IMR-90 (cell line): ENCODE measurements at regions not wholly inside any gene's neighbourhood (a gene's known extent, or its start where the extent isn't known, plus 50 kb on each side); places are given as distances from the start of the nearest gene placed in this dataset.

Source experiments
- ATAC-seq: fragments of 200-7000 bp; cut with Tn5 transposase; 2 replicates; pipeline ENCODE4 v1.9.1; 2020; ENCODE audit warnings: low read depth, mild to moderate bottlenecking, moderate library complexity
- BruUV-seq: library from RNA; stranded (reverse); fragments of 400-500 nt; replicated peaks from 2 replicates; lab custom pipeline; 2021; lab: Mats Ljungman, UMichigan
- CTCF ChIA-PET: fragments of 300-600 bp; formaldehyde crosslinking; extraction: SDS; loops from one replicate; lab custom pipeline; 2021; ENCODE audit warnings: antibody characterized with exemption; lab: Yijun Ruan, JAX
- POLR2A ChIA-PET: fragments of 300-600 bp; sonication (Branson Sonifier 250); formaldehyde crosslinking; loops from one replicate; lab custom pipeline; 2022; ENCODE audit warnings: antibody characterized with exemption; ENCODE audit not compliant: unreplicated experiment; lab: Charles Lee
- DNase-seq: peaks from one replicate; pipeline ENCODE4 v3.0.0; 2013
- H2AFZ ChIP-seq: replicated peaks from 2 replicates; pipeline ENCODE3; 2013; ENCODE audit warnings: low read length, mild to moderate bottlenecking; ENCODE audit not compliant: poor library complexity
- H2AK5ac ChIP-seq: 2 replicates; pipeline ENCODE4 v1.6.1; 2013; ENCODE audit warnings: low read depth, low read length, inconsistent platforms
- H2AK9ac ChIP-seq: replicated peaks from 2 replicates; pipeline ENCODE3; 2013; ENCODE audit warnings: mild to moderate bottlenecking, low read depth, low read length, moderate library complexity; ENCODE audit not compliant: poor library complexity
- H2BK120ac ChIP-seq: 2 replicates; pipeline ENCODE4 v1.6.1; 2013; ENCODE audit warnings: low read depth, low read length, inconsistent platforms
- H2BK15ac ChIP-seq: 3 replicates; pipeline ENCODE4 v1.6.1; 2013; ENCODE audit warnings: low read depth, low read length, inconsistent platforms
- H2BK20ac ChIP-seq: 2 replicates; pipeline ENCODE4 v1.6.1; 2013; ENCODE audit warnings: low read depth, mild to moderate bottlenecking, inconsistent platforms, low read length, moderate library complexity
- H2BK5ac ChIP-seq: 2 replicates; pipeline ENCODE4 v1.6.1; 2013; ENCODE audit warnings: mild to moderate bottlenecking, low read depth, low read length, inconsistent platforms; ENCODE audit not compliant: poor library complexity, severe bottlenecking
- H3K14ac ChIP-seq: replicated peaks from 2 replicates; pipeline ENCODE4 v1.6.1; 2013; ENCODE audit warnings: low read depth, low read length, inconsistent platforms
- H3K18ac ChIP-seq: 2 replicates; pipeline ENCODE4 v1.6.1; 2013; ENCODE audit warnings: low read depth, low read length, control low read depth
- H3K23ac ChIP-seq: 2 replicates; pipeline ENCODE4 v1.6.1; 2013; ENCODE audit warnings: low read depth, low read length, inconsistent platforms
- H3K27ac ChIP-seq: 2 replicates; pipeline ENCODE4 v1.5.1; 2013; ENCODE audit warnings: mild to moderate bottlenecking, control low read depth, low read length; ENCODE audit not compliant: insufficient read depth
- H3K27me3 ChIP-seq: 2 replicates; pipeline ENCODE4 v1.6.1; 2013; ENCODE audit warnings: low read length; ENCODE audit not compliant: control insufficient read depth, insufficient read depth
- H3K36me3 ChIP-seq: 2 replicates; pipeline ENCODE4 v1.6.1; 2013; ENCODE audit warnings: low read length, mixed read lengths; ENCODE audit not compliant: control insufficient read depth, insufficient read depth
- H3K4ac ChIP-seq: 2 replicates; pipeline ENCODE4 v1.6.1; 2013; ENCODE audit warnings: low read depth, low read length, inconsistent platforms
- H3K4me1 ChIP-seq: 2 replicates; pipeline ENCODE4 v1.6.1; 2013; ENCODE audit warnings: low read length, mixed read lengths; ENCODE audit not compliant: control insufficient read depth, insufficient read depth
- H3K4me2 ChIP-seq: 2 replicates; pipeline ENCODE4 v1.6.1; 2013; ENCODE audit warnings: low read depth, mild to moderate bottlenecking, control low read depth, low read length, moderate library complexity
- H3K4me3 ChIP-seq: 2 replicates; pipeline ENCODE4 v1.5.1; 2013; ENCODE audit warnings: low read depth, mild to moderate bottlenecking, control low read depth, low read length, moderate library complexity; ENCODE audit not compliant: insufficient read depth
- H3K56ac ChIP-seq: 2 replicates; pipeline ENCODE4 v1.6.1; 2013; ENCODE audit warnings: low read length, inconsistent platforms; ENCODE audit not compliant: insufficient read depth; ENCODE audit errors: extremely low read depth
- H3K79me1 ChIP-seq, 2 experiments: 2 replicates each; pipeline ENCODE4 v1.6.1; 2013; ENCODE audit warnings: low read length in 2 of 2, inconsistent platforms in 1 of 2, low read depth in 1 of 2
- H3K9ac ChIP-seq: 2 replicates; pipeline ENCODE4 v1.6.1; 2013; ENCODE audit warnings: low read depth, low read length, control low read depth
- H3K9me1 ChIP-seq: 2 replicates; pipeline ENCODE4 v1.6.1; 2013; ENCODE audit warnings: low read length, inconsistent platforms; ENCODE audit not compliant: insufficient read depth
- H3K9me3 ChIP-seq: 2 replicates; pipeline ENCODE4 v1.6.1; 2013; ENCODE audit warnings: low read length; ENCODE audit not compliant: control insufficient read depth, insufficient read depth
- H4K20me1 ChIP-seq: 2 replicates; pipeline ENCODE4 v1.6.1; 2013; ENCODE audit warnings: low read length, inconsistent platforms; ENCODE audit not compliant: insufficient read depth
- H4K5ac ChIP-seq: 2 replicates; pipeline ENCODE4 v1.6.1; 2013; ENCODE audit warnings: mild to moderate bottlenecking, low read depth, low read length, control low read depth
- H4K8ac ChIP-seq, 2 experiments: 2 replicates each; pipeline ENCODE4 v1.6.1; 2013; ENCODE audit warnings: low read depth in 2 of 2, low read length in 2 of 2, control low read depth in 1 of 2, inconsistent platforms in 1 of 2
- H4K91ac ChIP-seq: 2 replicates; pipeline ENCODE4 v1.6.1; 2013; ENCODE audit warnings: low read depth, low read length, inconsistent platforms; ENCODE audit not compliant: insufficient read depth
- ELK1 ChIP-seq: fragments of 150-350 bp; IDR thresholded peaks from 2 replicates; pipeline ENCODE4 v1.6.1; 2016; ENCODE audit warnings: low read depth, mild to moderate bottlenecking, low read length, moderate library complexity, borderline replicate concordance
- WGBS, 2 experiments: methylation state at CpG; one replicate each; pipeline versions ENCODE4 v1.1.5 to v1.1.7; 2013; ENCODE audit warnings: missing lambda C conversion rate in 2 of 2; ENCODE audit not compliant: insufficient read length in 1 of 2; ENCODE audit errors: extremely low coverage in 2 of 2; 5-methylcytosine and 5-hydroxymethylcytosine counted together
- dilution Hi-C: fragments of 300-500 bp; cut with HindIII; formaldehyde crosslinking; loops from one replicate; pipeline ENCODE4 v1.14.3; 2018; ENCODE audit warnings: low sequenced_read_pairs; ENCODE audit not compliant: unreplicated experiment
- in situ Hi-C: fragments of 300-500 bp; cut with MboI; formaldehyde crosslinking; loops from 3 replicates; pipeline ENCODE4 v1.14.3; 2019; ENCODE audit warnings: low sequenced_read_pairs, inconsistent platforms, mixed read lengths
- intact Hi-C: fragments of 100-400 bp; cut with micrococcal nuclease; formaldehyde crosslinking; loops from 2 replicates; pipeline ENCODE4 v1.10.0; 2022

- H2BK15ac ChIP-seq: no peak overlapping the region
- no peak overlapping the region for H4K8ac ChIP-seq
- intact Hi-C loops: no loop called here
- dilution Hi-C loops: no loop called here
- H4K5ac ChIP-seq: no peak overlapping the region
- no peaks in the 10 kb centered on the region for H3K79me1 ChIP-seq
- no peak overlapping the region for H3K23ac ChIP-seq
- no peak overlapping the region for H3K14ac ChIP-seq
- H3K9me3 ChIP-seq: peaks cover 5% of the 10 kb centered on the region; the same call in 1 of the 2 replicates
- H3K4me3 ChIP-seq: no peak overlapping the region
- no peak for TF ChIP-seq ELK1
- H3K56ac ChIP-seq: no peak overlapping the region
- no peak overlapping the region for H3K4ac ChIP-seq
- no CpG with 5 or more reads among the region's 3 CpGs for WGBS, 2 experiments
- POLR2A ChIA-PET: no interaction called here
- no peak overlapping the region for H3K4me2 ChIP-seq
- no peak overlapping the region for H2AK5ac ChIP-seq
- no peaks in the 10 kb centered on the region for H3K27me3 ChIP-seq
- DNase-seq (no peak), ATAC-seq (no peak)
- H3K27ac ChIP-seq: no peak overlapping the region
- no peak overlapping the region for H2AK9ac ChIP-seq
- no peak overlapping the region for H2BK5ac ChIP-seq
- no peak overlapping the region for H3K18ac ChIP-seq
- no peak overlapping the region for H2AFZ ChIP-seq
- CTCF ChIA-PET: no interaction called here
- H4K20me1 ChIP-seq: no peaks in the 10 kb centered on the region
- in situ Hi-C loops: no loop called here
- no TSS peak for BruUV-seq
- H2BK120ac ChIP-seq: no peak overlapping the region
- no peaks in the 10 kb centered on the region for H3K36me3 ChIP-seq
- H3K4me1 ChIP-seq: no peaks in the 10 kb centered on the region
- no peak overlapping the region for H4K91ac ChIP-seq
- no peak overlapping the region for H2BK20ac ChIP-seq
- no peak overlapping the region for H3K9ac ChIP-seq
- no peaks in the 10 kb centered on the region for H3K9me1 ChIP-seq
These were observed 471.0 kb downstream of the OLFM4 start for GRCh38 chr13:53499576-53500133.
